H9 (cell line): ENCODE measurements at regions not wholly inside any gene's neighbourhood (a gene's known extent, or its start where the extent isn't known, plus 50 kb on each side); places are given as distances from the start of the nearest gene placed in this dataset.

Experiments used
- DNase-seq: peaks from one replicate; pipeline ENCODE4 v3.0.0-alpha.2; 2017
- H2AFZ ChIP-seq: one replicate; pipeline ENCODE4 v1.6.1; 2013; ENCODE audit warnings: mild to moderate bottlenecking, low read length, control low read depth, moderate library complexity
- H2AK5ac ChIP-seq: 2 replicates; pipeline ENCODE4 v1.6.1; 2013; ENCODE audit warnings: low read length, control low read depth, mixed read lengths; ENCODE audit not compliant: insufficient read length
- H2BK120ac ChIP-seq: one replicate; pipeline ENCODE4 v1.6.1; 2013; ENCODE audit warnings: low read depth, mild to moderate bottlenecking, low read length, control low read depth, inconsistent platforms; ENCODE audit not compliant: poor library complexity, severe bottlenecking
- H2BK12ac ChIP-seq: 2 replicates; pipeline ENCODE4 v1.6.1; 2013; ENCODE audit warnings: low read length, control low read depth, mixed read lengths, low read depth; ENCODE audit not compliant: insufficient read length
- H2BK15ac ChIP-seq: 2 replicates; pipeline ENCODE4 v1.6.1; 2013; ENCODE audit warnings: low read depth, low read length, control low read depth
- H2BK20ac ChIP-seq: one replicate; pipeline ENCODE4 v1.6.1; 2013; ENCODE audit warnings: low read depth, mild to moderate bottlenecking, low read length, control low read depth, inconsistent platforms; ENCODE audit not compliant: poor library complexity, severe bottlenecking
- H2BK5ac ChIP-seq: 2 replicates; pipeline ENCODE4 v1.6.1; 2013; ENCODE audit warnings: low read length, control low read depth, mixed read lengths; ENCODE audit not compliant: insufficient read length
- H3K14ac ChIP-seq: 2 replicates; pipeline ENCODE4 v1.6.1; 2013; ENCODE audit warnings: low read length, control low read depth; ENCODE audit not compliant: insufficient read depth
- H3K18ac ChIP-seq: 2 replicates; pipeline ENCODE4 v1.6.1; 2013; ENCODE audit warnings: low read depth, mild to moderate bottlenecking, mixed read lengths, low read length, control low read depth; ENCODE audit not compliant: insufficient read length
- H3K23ac ChIP-seq: 2 replicates; pipeline ENCODE4 v1.6.1; 2013; ENCODE audit warnings: low read length, control low read depth, mixed read lengths, low read depth; ENCODE audit not compliant: insufficient read length
- H3K23me2 ChIP-seq: 2 replicates; pipeline ENCODE4 v1.6.1; 2013; ENCODE audit warnings: low read depth, mild to moderate bottlenecking, mixed read lengths, low read length, control low read depth; ENCODE audit not compliant: insufficient read length, poor library complexity, severe bottlenecking
- H3K27ac ChIP-seq: 2 replicates; pipeline ENCODE4 v1.5.1; 2013; ENCODE audit warnings: low read length, control low read depth, mixed read lengths, low read depth; ENCODE audit not compliant: insufficient read length
- H3K27me3 ChIP-seq: 2 replicates; pipeline ENCODE4 v1.6.1; 2013; ENCODE audit warnings: low read length, control low read depth, inconsistent platforms; ENCODE audit not compliant: insufficient read depth
- H3K4ac ChIP-seq: 2 replicates; pipeline ENCODE4 v1.6.1; 2013; ENCODE audit warnings: low read depth, mild to moderate bottlenecking, control low read depth, inconsistent platforms, low read length, moderate library complexity
- H3K4me1 ChIP-seq: 2 replicates; pipeline ENCODE4 v1.6.1; 2013; ENCODE audit warnings: low read length, control low read depth, inconsistent platforms; ENCODE audit not compliant: insufficient read depth
- H3K4me2 ChIP-seq: 2 replicates; pipeline ENCODE4 v1.6.1; 2013; ENCODE audit warnings: low read length, control low read depth, mixed read lengths; ENCODE audit not compliant: insufficient read length, insufficient read depth
- H3K56ac ChIP-seq: 2 replicates; pipeline ENCODE4 v1.6.1; 2013; ENCODE audit warnings: low read depth, mild to moderate bottlenecking, mixed read lengths, low read length, control low read depth; ENCODE audit not compliant: insufficient read length
- H3K79me1 ChIP-seq: 2 replicates; pipeline ENCODE4 v1.6.1; 2013; ENCODE audit warnings: low read depth, mild to moderate bottlenecking, moderate library complexity, low read length, control low read depth, inconsistent platforms; ENCODE audit not compliant: insufficient read depth, poor library complexity, severe bottlenecking
- H3K79me2 ChIP-seq: 2 replicates; pipeline ENCODE4 v1.6.1; 2013; ENCODE audit warnings: low read length, control low read depth, inconsistent platforms; ENCODE audit not compliant: insufficient read depth
- H3K9ac ChIP-seq: 2 replicates; pipeline ENCODE4 v1.6.1; 2013; ENCODE audit warnings: low read length, control low read depth, mixed read lengths; ENCODE audit not compliant: insufficient read length; ENCODE audit errors: extremely low read depth
- H3K9me3 ChIP-seq: one replicate; pipeline ENCODE4 v1.6.1; 2013; ENCODE audit warnings: low read depth, low read length, inconsistent platforms; ENCODE audit not compliant: control insufficient read depth
- H3T11ph ChIP-seq: one replicate; pipeline ENCODE4 v1.6.1; 2013; ENCODE audit warnings: mild to moderate bottlenecking, low read length, control low read depth, inconsistent platforms
- H4K20me1 ChIP-seq: one replicate; pipeline ENCODE4 v1.6.1; 2013; ENCODE audit not compliant: control insufficient read depth, insufficient read length, insufficient read depth
- H4K5ac ChIP-seq: 2 replicates; pipeline ENCODE4 v1.6.1; 2013; ENCODE audit warnings: low read depth, mild to moderate bottlenecking, mixed read lengths, low read length, control low read depth; ENCODE audit not compliant: insufficient read length
- H4K8ac ChIP-seq: replicated peaks from 2 replicates; pipeline ENCODE4 v1.6.1; 2013; ENCODE audit warnings: low read length, control low read depth, mixed read lengths, low read depth; ENCODE audit not compliant: insufficient read length
- H4K91ac ChIP-seq: 2 replicates; pipeline ENCODE4 v1.6.1; 2013; ENCODE audit warnings: low read depth, mild to moderate bottlenecking, moderate library complexity, mixed read lengths, low read length, control low read depth; ENCODE audit not compliant: insufficient read length
- H3K27ac Mint-ChIP-seq, 3 experiments: 2 replicates in 2 of 3; 3 replicates in 1 of 3; pipeline ENCODE4 v1.8.0; 2020 to 2021; ENCODE audit warnings: mixed read lengths in 3 of 3, mild to moderate bottlenecking in 1 of 3, moderate library complexity in 1 of 3
- H3K27me3 Mint-ChIP-seq: 2 replicates; pipeline ENCODE4 v1.8.0; 2021; ENCODE audit warnings: low read depth, mild to moderate bottlenecking, moderate library complexity, mixed read lengths
- H3K36me3 Mint-ChIP-seq, 3 experiments: 2 replicates in 2 of 3; 3 replicates in 1 of 3; pipeline ENCODE4 v1.8.0; 2020 to 2021; ENCODE audit warnings: low read depth in 3 of 3, mixed read lengths in 3 of 3; ENCODE audit not compliant: insufficient read depth in 1 of 3
- H3K4me1 Mint-ChIP-seq, 2 experiments: 2 replicates each; pipeline ENCODE4 v1.8.0; 2020; ENCODE audit warnings: mixed read lengths in 2 of 2
- H3K4me3 Mint-ChIP-seq, 2 experiments: 2 replicates in 1 of 2; 3 replicates in 1 of 2; pipeline ENCODE4 v1.8.0; 2020 to 2021; ENCODE audit warnings: mild to moderate bottlenecking in 2 of 2, mixed read lengths in 2 of 2, moderate library complexity in 1 of 2
- H3K9me3 Mint-ChIP-seq, 2 experiments: 2 replicates in 1 of 2; 3 replicates in 1 of 2; pipeline ENCODE4 v1.8.0; 2020; ENCODE audit warnings: mild to moderate bottlenecking in 2 of 2, mixed read lengths in 2 of 2, moderate library complexity in 1 of 2
- WGBS: extraction: QIAGEN DNeasy Blood & Tissue Kit; methylation state at CpG from one replicate; pipeline ENCODE4 v1.1.7; 2013; ENCODE audit warnings: missing lambda C conversion rate, low lambda C conversion rate, mixed read lengths; ENCODE audit not compliant: insufficient read length; ENCODE audit errors: extremely low coverage; 5-methylcytosine and 5-hydroxymethylcytosine counted together
- TF ChIP-seq, protein P1 (sequence below): fragments of 200-600 bp; sonication (generic); conservative IDR thresholded peaks from 3 replicates; pipeline ENCODE4 v1.8.0; 2021; ENCODE audit warnings: antibody characterized with exemption, mild to moderate bottlenecking

DNA sequence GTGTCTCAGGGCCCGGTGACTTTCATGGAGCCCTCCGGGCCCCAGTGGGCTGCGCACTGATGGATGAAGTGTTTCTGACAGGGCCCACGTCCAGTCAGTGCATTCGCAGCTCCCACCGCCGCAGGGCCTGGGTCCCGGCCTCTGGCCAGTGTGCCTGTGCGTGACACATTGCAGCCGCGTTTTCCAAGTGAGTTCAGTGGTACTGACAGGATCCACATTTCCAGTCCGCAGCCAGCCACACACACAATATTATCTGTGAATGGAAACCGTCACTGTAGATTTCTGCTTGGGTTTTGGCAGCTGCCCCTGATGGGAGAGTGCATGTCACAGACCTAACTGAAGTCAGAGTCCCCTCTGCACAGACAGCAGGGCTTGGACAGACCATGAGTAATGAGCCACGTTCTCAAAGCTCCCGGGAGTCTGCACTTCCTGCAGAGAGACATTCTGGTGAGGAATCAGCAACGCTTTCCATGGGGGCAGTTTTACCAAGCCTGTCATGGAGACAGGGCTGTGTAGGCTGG, 171.4 kb downstream of the MYLK4 start:
- no peak overlapping the region for H2BK15ac ChIP-seq
- no peak overlapping the region for H3K9ac ChIP-seq
- Mint-ChIP-seq H3K27ac (no peak overlapping the region), H3K4me1 (peaks cover 15 to 20% of the 10 kb centered on the region in 2 experiments), H3K36me3 (peaks cover 0 to 14% (median 0%) of the 10 kb centered on the region in 3 experiments; a peak in 2 of 7 replicates), H3K9me3 (peaks cover 5 to 10% of the 10 kb centered on the region in 2 experiments; a peak in 2 of 5 replicates), H3K27me3 (peaks cover 2% of the 10 kb centered on the region), H3K4me3 (no peak overlapping the region)
- H3K79me2 ChIP-seq = no peaks in the 10 kb centered on the region
- H2BK120ac ChIP-seq = no peak overlapping the region
- H3K23me2 ChIP-seq = no peaks in the 10 kb centered on the region
- H3K56ac ChIP-seq = no peak overlapping the region
- H2BK20ac ChIP-seq = no peak overlapping the region
- no peak overlapping the region for H2BK12ac ChIP-seq
- no peak overlapping the region for H3T11ph ChIP-seq
- no peak overlapping the region for H3K4ac ChIP-seq
- no peak overlapping the region for H3K14ac ChIP-seq
- H3K27me3 ChIP-seq = no peaks in the 10 kb centered on the region
- H4K20me1 ChIP-seq = no peaks in the 10 kb centered on the region
- H4K5ac ChIP-seq = no peak overlapping the region
- H3K4me2 ChIP-seq = no peak overlapping the region
- H3K18ac ChIP-seq = no peak overlapping the region
- H4K8ac ChIP-seq = no peak overlapping the region
- H3K23ac ChIP-seq = no peak overlapping the region
- no peak overlapping the region for H2AK5ac ChIP-seq
- DNase-seq = no peak
- H3K27ac ChIP-seq = no peak overlapping the region
- no CpG with 5 or more reads among the region's 16 CpGs for WGBS
- H3K9me3 ChIP-seq = no peaks in the 10 kb centered on the region
- TF ChIP-seq, protein P1, sequence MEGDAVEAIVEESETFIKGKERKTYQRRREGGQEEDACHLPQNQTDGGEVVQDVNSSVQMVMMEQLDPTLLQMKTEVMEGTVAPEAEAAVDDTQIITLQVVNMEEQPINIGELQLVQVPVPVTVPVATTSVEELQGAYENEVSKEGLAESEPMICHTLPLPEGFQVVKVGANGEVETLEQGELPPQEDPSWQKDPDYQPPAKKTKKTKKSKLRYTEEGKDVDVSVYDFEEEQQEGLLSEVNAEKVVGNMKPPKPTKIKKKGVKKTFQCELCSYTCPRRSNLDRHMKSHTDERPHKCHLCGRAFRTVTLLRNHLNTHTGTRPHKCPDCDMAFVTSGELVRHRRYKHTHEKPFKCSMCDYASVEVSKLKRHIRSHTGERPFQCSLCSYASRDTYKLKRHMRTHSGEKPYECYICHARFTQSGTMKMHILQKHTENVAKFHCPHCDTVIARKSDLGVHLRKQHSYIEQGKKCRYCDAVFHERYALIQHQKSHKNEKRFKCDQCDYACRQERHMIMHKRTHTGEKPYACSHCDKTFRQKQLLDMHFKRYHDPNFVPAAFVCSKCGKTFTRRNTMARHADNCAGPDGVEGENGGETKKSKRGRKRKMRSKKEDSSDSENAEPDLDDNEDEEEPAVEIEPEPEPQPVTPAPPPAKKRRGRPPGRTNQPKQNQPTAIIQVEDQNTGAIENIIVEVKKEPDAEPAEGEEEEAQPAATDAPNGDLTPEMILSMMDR = no peak
- H2AFZ ChIP-seq = no peak overlapping the region
- H2BK5ac ChIP-seq = no peak overlapping the region
- H3K79me1 ChIP-seq = no peaks in the 10 kb centered on the region
- peaks cover 4% of the 10 kb centered on the region; the same call in 1 of the 2 replicates for H3K4me1 ChIP-seq
- H4K91ac ChIP-seq = no peak overlapping the region
